Ishikawa (cell line): ENCODE measurements at regions not wholly inside any gene's neighbourhood (a gene's known extent, or its start where the extent isn't known, plus 50 kb on each side); places are given as distances from the start of the nearest gene placed in this dataset.

Source experiments
- CEBPB ChIP-seq: IDR thresholded peaks from 2 replicates; pipeline ENCODE4 v1.6.1; 2012
- CREB1 ChIP-seq: IDR thresholded peaks from 2 replicates; pipeline ENCODE4 v1.6.1; 2012; ENCODE audit warnings: low read depth
- EGR1 ChIP-seq: IDR thresholded peaks from 2 replicates; pipeline ENCODE4 v1.6.1; 2012
- EP300 ChIP-seq: IDR thresholded peaks from 2 replicates; pipeline ENCODE4 v1.6.1; 2012; ENCODE audit warnings: borderline replicate concordance
- FOXM1 ChIP-seq: IDR thresholded peaks from 2 replicates; pipeline ENCODE4 v1.6.1; 2012; ENCODE audit warnings: low read depth, borderline replicate concordance
- MAX ChIP-seq: IDR thresholded peaks from 2 replicates; pipeline ENCODE4 v1.6.1; 2012
- NFIC ChIP-seq: IDR thresholded peaks from 2 replicates; pipeline ENCODE4 v1.6.1; 2012
- RAD21 ChIP-seq: IDR thresholded peaks from 2 replicates; pipeline ENCODE4 v1.6.1; 2012; ENCODE audit warnings: low read depth
- TAF1 ChIP-seq: IDR thresholded peaks from 2 replicates; pipeline ENCODE4 v1.6.1; 2012; ENCODE audit warnings: low read depth, mild to moderate bottlenecking
- TCF12 ChIP-seq: IDR thresholded peaks from 2 replicates; pipeline ENCODE4 v1.6.1; 2012; ENCODE audit warnings: low read depth
- TEAD4 ChIP-seq: IDR thresholded peaks from 2 replicates; pipeline ENCODE4 v1.6.1; 2012
- YY1 ChIP-seq: IDR thresholded peaks from 2 replicates; pipeline ENCODE4 v1.6.1; 2012; ENCODE audit warnings: low read depth
- ZBTB7A ChIP-seq: IDR thresholded peaks from 2 replicates; pipeline ENCODE4 v1.6.1; 2012; ENCODE audit warnings: low read depth
- TF ChIP-seq, protein P1 (sequence below): IDR thresholded peaks from 2 replicates; pipeline ENCODE4 v1.6.1; 2012
- TF ChIP-seq, protein P2 (sequence below): IDR thresholded peaks from 2 replicates; pipeline ENCODE4 v1.6.1; 2012; ENCODE audit warnings: low read depth, mild to moderate bottlenecking

DNA sequence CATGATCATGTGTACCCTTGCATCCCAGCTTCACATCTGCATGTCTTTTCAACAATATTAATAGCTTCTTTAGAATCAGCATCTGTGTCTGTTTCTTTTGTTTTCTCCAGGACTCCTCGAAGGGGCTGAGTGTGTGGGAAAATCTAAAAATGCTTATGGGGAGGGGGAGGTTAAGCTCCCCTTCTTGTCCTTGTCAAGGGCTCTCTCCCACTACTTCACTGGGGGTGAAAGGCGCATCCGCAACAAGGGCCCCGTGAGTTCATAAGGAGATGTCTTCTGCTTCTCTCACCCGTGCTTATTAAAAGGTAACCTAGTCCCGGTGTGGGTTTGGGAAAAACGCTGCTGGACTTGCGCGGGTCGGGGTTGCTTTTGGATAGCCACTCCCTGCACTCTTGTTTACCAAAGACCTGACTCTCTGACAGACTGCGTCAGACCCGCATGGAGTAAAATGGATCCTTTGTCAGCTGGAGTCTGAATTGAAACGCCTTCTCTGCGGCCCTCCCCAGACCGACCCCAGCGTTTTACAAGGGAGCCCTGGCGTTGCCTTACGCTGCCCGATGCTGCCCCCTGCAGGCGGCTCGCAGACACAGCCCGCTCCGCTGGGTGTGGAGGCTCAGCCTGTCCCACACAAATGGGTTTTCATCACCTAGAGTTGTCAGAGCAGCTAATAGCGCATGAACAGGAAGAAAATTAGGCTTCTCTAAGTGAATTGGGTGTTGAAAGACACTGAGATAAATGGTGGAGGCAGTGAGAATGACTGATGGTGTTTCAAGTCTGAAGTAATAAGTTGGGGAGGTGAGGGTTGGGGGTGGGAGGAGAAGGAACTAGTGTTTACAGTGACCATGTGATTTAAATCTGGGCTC is 53.8 kb downstream of the IER5 start:
- TF ChIP-seq RAD21 = peak; percentile 99
- no peak for TF ChIP-seq TCF12
- TF ChIP-seq CEBPB = no peak

DNA sequence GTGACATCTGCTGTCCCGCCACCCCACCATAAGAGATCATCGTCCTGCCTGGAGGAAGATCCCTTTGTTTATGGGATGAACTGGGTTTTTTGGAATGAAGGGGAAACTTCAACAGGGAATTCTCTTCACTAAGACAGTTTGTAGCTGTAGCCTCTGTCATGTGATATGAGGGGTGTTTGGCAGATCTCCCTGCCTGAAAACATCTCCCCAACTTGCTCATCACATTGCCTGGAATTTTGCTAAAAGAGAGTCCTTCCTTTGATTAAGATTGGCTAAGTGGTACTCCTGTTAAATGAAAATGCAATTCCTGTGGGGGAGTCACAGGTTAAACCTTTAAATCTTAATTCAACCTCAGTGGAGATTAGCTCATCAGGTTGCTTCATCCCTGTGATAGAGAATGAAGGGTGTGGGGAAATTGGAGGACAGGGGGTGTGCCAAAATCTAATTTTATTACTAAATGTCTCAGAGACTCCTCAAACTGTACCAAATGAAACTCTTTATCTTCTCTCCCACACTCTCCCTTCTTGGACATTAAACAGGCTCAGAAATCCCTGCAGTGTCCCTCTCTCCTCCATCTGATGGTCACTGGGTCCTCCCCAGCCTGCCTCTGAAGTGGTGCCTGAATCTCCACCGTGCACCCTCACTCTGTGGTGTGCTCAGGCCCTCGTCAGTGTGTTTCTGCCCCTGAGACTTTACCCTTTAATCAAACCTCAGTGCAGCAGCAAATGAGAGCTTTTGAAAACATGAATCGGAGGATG is 54.8 kb downstream of the IER5 start:
- TF ChIP-seq, protein P1, sequence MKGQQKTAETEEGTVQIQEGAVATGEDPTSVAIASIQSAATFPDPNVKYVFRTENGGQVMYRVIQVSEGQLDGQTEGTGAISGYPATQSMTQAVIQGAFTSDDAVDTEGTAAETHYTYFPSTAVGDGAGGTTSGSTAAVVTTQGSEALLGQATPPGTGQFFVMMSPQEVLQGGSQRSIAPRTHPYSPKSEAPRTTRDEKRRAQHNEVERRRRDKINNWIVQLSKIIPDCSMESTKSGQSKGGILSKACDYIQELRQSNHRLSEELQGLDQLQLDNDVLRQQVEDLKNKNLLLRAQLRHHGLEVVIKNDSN = no peak
- TF ChIP-seq, protein P2, sequence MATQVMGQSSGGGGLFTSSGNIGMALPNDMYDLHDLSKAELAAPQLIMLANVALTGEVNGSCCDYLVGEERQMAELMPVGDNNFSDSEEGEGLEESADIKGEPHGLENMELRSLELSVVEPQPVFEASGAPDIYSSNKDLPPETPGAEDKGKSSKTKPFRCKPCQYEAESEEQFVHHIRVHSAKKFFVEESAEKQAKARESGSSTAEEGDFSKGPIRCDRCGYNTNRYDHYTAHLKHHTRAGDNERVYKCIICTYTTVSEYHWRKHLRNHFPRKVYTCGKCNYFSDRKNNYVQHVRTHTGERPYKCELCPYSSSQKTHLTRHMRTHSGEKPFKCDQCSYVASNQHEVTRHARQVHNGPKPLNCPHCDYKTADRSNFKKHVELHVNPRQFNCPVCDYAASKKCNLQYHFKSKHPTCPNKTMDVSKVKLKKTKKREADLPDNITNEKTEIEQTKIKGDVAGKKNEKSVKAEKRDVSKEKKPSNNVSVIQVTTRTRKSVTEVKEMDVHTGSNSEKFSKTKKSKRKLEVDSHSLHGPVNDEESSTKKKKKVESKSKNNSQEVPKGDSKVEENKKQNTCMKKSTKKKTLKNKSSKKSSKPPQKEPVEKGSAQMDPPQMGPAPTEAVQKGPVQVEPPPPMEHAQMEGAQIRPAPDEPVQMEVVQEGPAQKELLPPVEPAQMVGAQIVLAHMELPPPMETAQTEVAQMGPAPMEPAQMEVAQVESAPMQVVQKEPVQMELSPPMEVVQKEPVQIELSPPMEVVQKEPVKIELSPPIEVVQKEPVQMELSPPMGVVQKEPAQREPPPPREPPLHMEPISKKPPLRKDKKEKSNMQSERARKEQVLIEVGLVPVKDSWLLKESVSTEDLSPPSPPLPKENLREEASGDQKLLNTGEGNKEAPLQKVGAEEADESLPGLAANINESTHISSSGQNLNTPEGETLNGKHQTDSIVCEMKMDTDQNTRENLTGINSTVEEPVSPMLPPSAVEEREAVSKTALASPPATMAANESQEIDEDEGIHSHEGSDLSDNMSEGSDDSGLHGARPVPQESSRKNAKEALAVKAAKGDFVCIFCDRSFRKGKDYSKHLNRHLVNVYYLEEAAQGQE = no peak
- TF ChIP-seq EP300 = no peak
- TF ChIP-seq EGR1 = no peak
- TF ChIP-seq MAX = no peak
- no peak for TF ChIP-seq TCF12
- no peak for TF ChIP-seq NFIC
- no peak for TF ChIP-seq ZBTB7A
- TF ChIP-seq YY1 = no peak
- no peak for TF ChIP-seq CEBPB

GRCh38 chr1:181144238-181144637 is 55.7 kb downstream of the IER5 start:
- TF ChIP-seq YY1 = no peak
- TF ChIP-seq EP300 = no peak
- no peak for TF ChIP-seq TAF1
- no peak for TF ChIP-seq CEBPB
- TF ChIP-seq MAX = no peak
- no peak for TF ChIP-seq FOXM1
- no peak for TF ChIP-seq RAD21
- TF ChIP-seq EGR1 = no peak
- TF ChIP-seq, protein P1 = no peak
- no peak for TF ChIP-seq TEAD4
- TF ChIP-seq NFIC = no peak
- TF ChIP-seq TCF12 = no peak
- no peak for TF ChIP-seq ZBTB7A
- TF ChIP-seq, protein P2 = no peak
- no peak for TF ChIP-seq CREB1

DNA sequence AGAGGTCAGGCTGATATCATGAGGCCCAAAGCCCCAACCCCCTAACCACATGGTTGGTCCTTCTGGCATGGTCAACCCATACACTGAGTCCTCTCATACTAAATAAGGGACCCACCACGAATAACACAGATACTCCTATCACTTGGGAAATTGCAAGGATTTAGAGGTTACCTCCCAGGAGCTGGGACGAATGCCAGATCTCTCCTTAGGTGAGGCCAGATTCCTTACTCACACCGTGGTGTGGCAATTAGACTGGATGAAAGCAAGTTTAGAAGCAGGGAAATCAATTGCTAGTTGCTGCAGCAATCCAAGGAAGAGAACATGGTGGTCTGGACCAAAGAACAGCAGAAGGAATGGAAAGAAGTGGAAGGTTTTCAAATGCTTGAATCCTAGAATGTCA is 60.1 kb downstream of the IER5 start:
- TF ChIP-seq MAX = no peak
- no peak for TF ChIP-seq TCF12
- no peak for TF ChIP-seq TAF1
- TF ChIP-seq, protein P1 = no peak
- TF ChIP-seq NFIC = no peak
- no peak for TF ChIP-seq RAD21
- no peak for TF ChIP-seq CEBPB
- no peak for TF ChIP-seq FOXM1
- no peak for TF ChIP-seq TEAD4
- TF ChIP-seq, protein P2 = no peak
- TF ChIP-seq EP300 = no peak
- TF ChIP-seq CREB1 = no peak
- no peak for TF ChIP-seq EGR1
- no peak for TF ChIP-seq YY1
- no peak for TF ChIP-seq ZBTB7A
